CD14-positive monocyte (primary cell): ENCODE measurements at regions not wholly inside any gene's neighbourhood (a gene's known extent, or its start where the extent isn't known, plus 50 kb on each side); places are given as distances from the start of the nearest gene placed in this dataset.
A peak's percentile ranks its signal among the peaks of the same experiment; 100 is the strongest.
"Not testable (repeated sequence)": the region's sequence is repeated elsewhere in the genome, so short reads cannot be mapped to it uniquely, and the experiment has no call there.

Source experiments
- DNase-seq, 3 donors: peaks; one replicate each; pipeline ENCODE4 v3.0.0-alpha.2; 2011 to 2022
- H2AFZ ChIP-seq: 2 replicates; pipeline ENCODE4 v1.6.0; 2012; ENCODE audit warnings: mild to moderate bottlenecking, low read depth, low read length, inconsistent platforms; ENCODE audit not compliant: insufficient read depth, poor library complexity, severe bottlenecking
- H3K27ac ChIP-seq, 2 donors: 1 replicate in 1 of 2; 2 replicates in 1 of 2; pipeline ENCODE4 v1.5.1; 2012 to 2013; ENCODE audit warnings: low read length in 2 of 2, control low read depth in 1 of 2, inconsistent platforms in 1 of 2, low read depth in 1 of 2, mild to moderate bottlenecking in 1 of 2
- H3K27me3 ChIP-seq, 2 donors: one replicate each; pipeline versions ENCODE4 v1.6.0 to v1.6.1; 2011 to 2013; ENCODE audit warnings: low read length in 2 of 2; ENCODE audit not compliant: control insufficient read depth in 2 of 2, insufficient read depth in 2 of 2
- H3K36me3 ChIP-seq, 2 donors: replicated peaks in 1 of 2; 1 replicate in 1 of 2; 2 replicates in 1 of 2; pipeline versions ENCODE4 v1.5.1 to v1.6.1; 2012 to 2013; ENCODE audit warnings: low read length in 2 of 2, control low read depth in 1 of 2, inconsistent platforms in 1 of 2, mild to moderate bottlenecking in 1 of 2; ENCODE audit not compliant: insufficient read depth in 2 of 2, control insufficient read depth in 1 of 2
- H3K4me1 ChIP-seq, 2 donors: 1 replicate in 1 of 2; 2 replicates in 1 of 2; pipeline versions ENCODE4 v1.5.1 to v1.6.1; 2012 to 2013; ENCODE audit warnings: low read length in 2 of 2, control low read depth in 1 of 2, inconsistent platforms in 1 of 2, mild to moderate bottlenecking in 1 of 2, moderate library complexity in 1 of 2; ENCODE audit not compliant: insufficient read depth in 2 of 2, control insufficient read depth in 1 of 2
- H3K4me2 ChIP-seq: replicated peaks from 2 replicates; pipeline ENCODE3; 2012; ENCODE audit warnings: low read length, moderate library complexity, mild to moderate bottlenecking; ENCODE audit not compliant: poor library complexity, severe bottlenecking; ENCODE audit errors: extremely low read depth
- H3K4me3 ChIP-seq, 3 experiments: fragments of 200-600 bp in 1 of 3; sonication (generic) in 1 of 3; replicated peaks in 1 of 3; 1 replicate in 2 of 3; 2 replicates in 1 of 3; pipeline ENCODE4 v1.5.1; 2011 to 2013; ENCODE audit warnings: low read length in 3 of 3, mild to moderate bottlenecking in 3 of 3, control low read depth in 2 of 3, low read depth in 2 of 3, inconsistent platforms in 1 of 3, moderate library complexity in 1 of 3
- H3K79me2 ChIP-seq: 2 replicates; pipeline ENCODE4 v1.6.0; 2012; ENCODE audit warnings: mild to moderate bottlenecking, control low read depth, inconsistent platforms, low read length, moderate library complexity; ENCODE audit not compliant: insufficient read depth
- H3K9ac ChIP-seq: 2 replicates; pipeline ENCODE4 v1.6.0; 2017; ENCODE audit warnings: low read length, mild to moderate bottlenecking; ENCODE audit not compliant: insufficient read depth, poor library complexity, severe bottlenecking
- H3K9me3 ChIP-seq, 2 donors: replicated peaks in 1 of 2; 1 replicate in 1 of 2; 2 replicates in 1 of 2; pipeline versions ENCODE4 v1.5.1 to v1.6.1; 2012 to 2013; ENCODE audit warnings: low read length in 2 of 2, control low read depth in 1 of 2; ENCODE audit not compliant: control insufficient read depth in 1 of 2, insufficient read depth in 1 of 2
- H4K20me1 ChIP-seq: 2 replicates; pipeline ENCODE4 v1.6.0; 2012; ENCODE audit warnings: mild to moderate bottlenecking, low read length, control low read depth, moderate library complexity; ENCODE audit not compliant: insufficient read depth
- H3K27ac Mint-ChIP-seq, 7 donors: one replicate each; pipeline ENCODE4 v1.8.0; 2020; ENCODE audit warnings: mild to moderate bottlenecking in 7 of 7, mixed read lengths in 7 of 7, moderate library complexity in 6 of 7, inconsistent platforms in 2 of 7
- H3K27me3 Mint-ChIP-seq, 3 donors: one replicate each; pipeline ENCODE4 v1.8.0; 2021 to 2022; ENCODE audit warnings: low read depth in 3 of 3, mild to moderate bottlenecking in 3 of 3, mixed read lengths in 3 of 3, moderate library complexity in 3 of 3, inconsistent platforms in 1 of 3
- H3K36me3 Mint-ChIP-seq, 2 donors: one replicate each; pipeline ENCODE4 v1.8.0; 2020; ENCODE audit warnings: mixed read lengths in 2 of 2, inconsistent platforms in 1 of 2, mild to moderate bottlenecking in 1 of 2
- H3K4me1 Mint-ChIP-seq: one replicate; pipeline ENCODE4 v1.8.0; 2020; ENCODE audit warnings: mild to moderate bottlenecking, mixed read lengths
- H3K4me3 Mint-ChIP-seq, 2 donors: one replicate each; pipeline ENCODE4 v1.8.0; 2020; ENCODE audit warnings: mild to moderate bottlenecking in 2 of 2, mixed read lengths in 2 of 2, moderate library complexity in 1 of 2
- H3K9me3 Mint-ChIP-seq, 7 donors: one replicate each; pipeline ENCODE4 v1.8.0; 2020 to 2022; ENCODE audit warnings: mixed read lengths in 7 of 7, mild to moderate bottlenecking in 6 of 7, moderate library complexity in 6 of 7, inconsistent platforms in 2 of 7
- WGBS: methylation state at CpG from one replicate; pipeline ENCODE4 v1.1.5; 2013; ENCODE audit warnings: missing lambda C conversion rate; ENCODE audit not compliant: insufficient coverage; 5-methylcytosine and 5-hydroxymethylcytosine counted together
- intact Hi-C, 2 donors: fragments of 100-400 bp; cut with micrococcal nuclease; formaldehyde crosslinking; loops; one replicate each; pipeline versions ENCODE4 v1.15.0 to v1.15.1; 2023
- TF ChIP-seq, protein P1 (sequence below): fragments of 200-600 bp; IDR thresholded peaks from one replicate; pipeline ENCODE4 v1.8.0; 2022; ENCODE audit warnings: antibody characterized with exemption, mild to moderate bottlenecking

DNA sequence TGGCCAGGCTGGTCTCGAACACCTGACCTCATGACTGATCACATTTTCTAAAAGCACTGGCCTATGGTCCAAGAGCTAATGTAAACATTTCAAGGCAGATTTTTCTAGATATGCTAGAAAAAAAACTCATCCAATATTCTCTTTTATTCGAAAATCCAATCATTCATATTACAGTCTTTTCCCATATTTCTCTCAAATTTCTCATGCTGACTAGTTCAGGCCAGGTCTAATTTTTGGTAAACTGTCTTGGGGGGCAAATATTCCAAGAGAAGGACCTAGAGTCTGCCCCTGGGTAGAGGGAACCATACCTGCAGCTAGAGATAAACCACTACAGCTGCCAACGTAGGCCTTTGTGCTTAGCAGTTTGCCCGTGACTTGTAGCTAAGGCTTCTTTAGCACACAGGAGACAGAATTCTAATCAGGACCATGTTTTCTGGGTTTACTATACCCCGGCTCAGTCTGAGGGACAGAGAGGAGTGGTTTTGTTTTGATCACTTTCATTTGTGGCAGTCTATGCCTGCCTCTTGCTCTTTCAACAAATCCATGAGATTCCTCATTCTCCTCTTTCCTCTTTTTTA, 71.8 kb upstream of the CITED2 start:
- H3K36me3 Mint-ChIP-seq, result no peaks in the 10 kb centered on the region
- H3K9me3 ChIP-seq, result no peaks in the 10 kb centered on the region

DNA sequence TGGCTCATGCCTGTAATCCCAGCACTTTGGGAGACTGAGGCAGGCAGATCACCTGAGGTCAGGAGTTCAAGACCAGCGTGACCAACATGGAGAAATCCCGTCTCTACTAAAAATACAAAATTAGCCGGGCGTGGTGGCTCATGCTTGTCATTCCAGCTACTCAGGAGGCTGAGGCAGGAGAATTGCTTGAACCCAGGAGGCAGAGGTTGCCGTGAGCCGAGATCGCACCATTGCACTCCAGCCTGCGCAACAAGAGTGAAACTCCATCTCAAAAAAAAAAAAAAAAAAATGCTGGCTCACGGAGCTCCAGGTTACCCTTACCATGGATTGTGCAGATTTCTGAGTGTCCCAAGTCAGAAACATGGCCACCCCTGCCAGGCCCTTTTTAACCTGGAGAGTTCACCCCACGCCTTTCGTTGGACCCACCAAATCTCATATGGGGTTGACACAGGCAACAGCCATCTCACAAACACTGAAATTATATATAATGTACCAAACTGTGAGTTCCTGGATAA, 69.9 kb upstream of the CITED2 start:
- H3K9ac ChIP-seq, H2AFZ ChIP-seq, H3K4me2 ChIP-seq, H3K79me2 ChIP-seq, H3K27me3 Mint-ChIP-seq, intact Hi-C loops, H3K9me3 Mint-ChIP-seq, H3K4me3 ChIP-seq, H3K27ac ChIP-seq, DNase-seq, H3K27ac Mint-ChIP-seq, H3K36me3 Mint-ChIP-seq, H3K9me3 ChIP-seq, H4K20me1 ChIP-seq, H3K4me3 Mint-ChIP-seq, H3K36me3 ChIP-seq, H3K27me3 ChIP-seq: not testable (repeated sequence)
- peaks cover 30 to 48% of the 10 kb centered on the region in 2 donors for H3K4me1 ChIP-seq
- H3K4me1 Mint-ChIP-seq, result peaks cover 57% of the 10 kb centered on the region
- 100% methylated on average over 7 of the region's 11 CpGs for WGBS

More for the DNA sequence above, 71.8 kb upstream of the CITED2 start:
- Histone ChIP-seq H3K4me1 (peaks cover 30 to 52% of the 10 kb centered on the region in 2 donors), H3K9ac (no peak overlapping the region), H4K20me1 (no peaks in the 10 kb centered on the region), H2AFZ (no peak overlapping the region), H3K27ac (peak overlapping the region in 1 of 2 donors; percentile 23), H3K36me3 (no peaks in the 10 kb centered on the region), H3K4me2 (peak overlapping the region; percentile 20), H3K27me3 (no peaks in the 10 kb centered on the region), H3K4me3 (no peak overlapping the region), H3K79me2 (no peaks in the 10 kb centered on the region)
- intact Hi-C loops, result no loop called here
- 100% methylated on average over 1 of the region's 5 CpGs for WGBS
- TF ChIP-seq, protein P1, sequence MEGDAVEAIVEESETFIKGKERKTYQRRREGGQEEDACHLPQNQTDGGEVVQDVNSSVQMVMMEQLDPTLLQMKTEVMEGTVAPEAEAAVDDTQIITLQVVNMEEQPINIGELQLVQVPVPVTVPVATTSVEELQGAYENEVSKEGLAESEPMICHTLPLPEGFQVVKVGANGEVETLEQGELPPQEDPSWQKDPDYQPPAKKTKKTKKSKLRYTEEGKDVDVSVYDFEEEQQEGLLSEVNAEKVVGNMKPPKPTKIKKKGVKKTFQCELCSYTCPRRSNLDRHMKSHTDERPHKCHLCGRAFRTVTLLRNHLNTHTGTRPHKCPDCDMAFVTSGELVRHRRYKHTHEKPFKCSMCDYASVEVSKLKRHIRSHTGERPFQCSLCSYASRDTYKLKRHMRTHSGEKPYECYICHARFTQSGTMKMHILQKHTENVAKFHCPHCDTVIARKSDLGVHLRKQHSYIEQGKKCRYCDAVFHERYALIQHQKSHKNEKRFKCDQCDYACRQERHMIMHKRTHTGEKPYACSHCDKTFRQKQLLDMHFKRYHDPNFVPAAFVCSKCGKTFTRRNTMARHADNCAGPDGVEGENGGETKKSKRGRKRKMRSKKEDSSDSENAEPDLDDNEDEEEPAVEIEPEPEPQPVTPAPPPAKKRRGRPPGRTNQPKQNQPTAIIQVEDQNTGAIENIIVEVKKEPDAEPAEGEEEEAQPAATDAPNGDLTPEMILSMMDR, result no peak
- H3K9me3 Mint-ChIP-seq, result peaks cover 0 to 1% (median 0%) of the 10 kb centered on the region in 7 donors
- DNase-seq, result no peak
- H3K27me3 Mint-ChIP-seq, result peaks cover 0 to 2% (median 0%) of the 10 kb centered on the region in 3 donors
- peak overlapping the region in 3 of 7 donors; percentile 4 to 52 (median 24) for H3K27ac Mint-ChIP-seq
- H3K4me3 Mint-ChIP-seq, result no peak overlapping the region
- peaks cover 58% of the 10 kb centered on the region for H3K4me1 Mint-ChIP-seq
